B cell (primary cell): ENCODE measurements at regions not wholly inside any gene's neighbourhood (a gene's known extent, or its start where the extent isn't known, plus 50 kb on each side); places are given as distances from the start of the nearest gene placed in this dataset.

Experiments
- EZH2 ChIP-seq: IDR thresholded peaks from 2 replicates; pipeline ENCODE4 v1.6.1; 2012; ENCODE audit warnings: borderline replicate concordance, low read depth, mild to moderate bottlenecking, moderate library complexity, low read length; ENCODE audit not compliant: insufficient read depth, poor library complexity, severe bottlenecking
- TF ChIP-seq, protein P1 (sequence below): fragments of 200-600 bp; IDR thresholded peaks from one replicate; pipeline ENCODE4 v1.8.0; 2022; ENCODE audit warnings: antibody characterized with exemption, mild to moderate bottlenecking

DNA sequence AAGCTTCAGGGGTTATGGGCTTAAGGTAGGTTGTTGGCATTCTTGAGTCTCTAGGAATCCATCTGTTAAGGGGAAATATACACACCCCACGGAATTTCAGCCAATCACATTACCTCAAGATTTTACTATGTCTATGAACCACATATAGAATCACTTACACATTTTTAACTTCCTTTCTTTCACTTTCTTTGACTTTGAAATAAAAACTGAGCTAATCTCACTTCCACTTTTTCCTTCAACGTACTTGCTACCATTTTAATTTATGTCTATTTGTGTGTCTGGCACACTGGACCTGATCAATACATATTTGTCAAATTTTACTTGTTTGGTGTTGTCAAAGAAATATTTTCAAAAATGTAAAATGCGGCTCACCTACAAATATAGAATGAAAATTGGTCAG is 545.4 kb upstream of the JAG1 start:
- TF ChIP-seq, protein P1, sequence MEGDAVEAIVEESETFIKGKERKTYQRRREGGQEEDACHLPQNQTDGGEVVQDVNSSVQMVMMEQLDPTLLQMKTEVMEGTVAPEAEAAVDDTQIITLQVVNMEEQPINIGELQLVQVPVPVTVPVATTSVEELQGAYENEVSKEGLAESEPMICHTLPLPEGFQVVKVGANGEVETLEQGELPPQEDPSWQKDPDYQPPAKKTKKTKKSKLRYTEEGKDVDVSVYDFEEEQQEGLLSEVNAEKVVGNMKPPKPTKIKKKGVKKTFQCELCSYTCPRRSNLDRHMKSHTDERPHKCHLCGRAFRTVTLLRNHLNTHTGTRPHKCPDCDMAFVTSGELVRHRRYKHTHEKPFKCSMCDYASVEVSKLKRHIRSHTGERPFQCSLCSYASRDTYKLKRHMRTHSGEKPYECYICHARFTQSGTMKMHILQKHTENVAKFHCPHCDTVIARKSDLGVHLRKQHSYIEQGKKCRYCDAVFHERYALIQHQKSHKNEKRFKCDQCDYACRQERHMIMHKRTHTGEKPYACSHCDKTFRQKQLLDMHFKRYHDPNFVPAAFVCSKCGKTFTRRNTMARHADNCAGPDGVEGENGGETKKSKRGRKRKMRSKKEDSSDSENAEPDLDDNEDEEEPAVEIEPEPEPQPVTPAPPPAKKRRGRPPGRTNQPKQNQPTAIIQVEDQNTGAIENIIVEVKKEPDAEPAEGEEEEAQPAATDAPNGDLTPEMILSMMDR = no peak
- no peak for TF ChIP-seq EZH2
